NCI-H187 (cell line): ENCODE measurements at regions not wholly inside any gene's neighbourhood (a gene's known extent, or its start where the extent isn't known, plus 50 kb on each side); places are given as distances from the start of the nearest gene placed in this dataset.

ENCODE experiments used
- DNase-seq, 2 experiments: peaks; one replicate each; lab custom pipeline; 2025; lab: John Stamatoyannopoulos, UW

DNA sequence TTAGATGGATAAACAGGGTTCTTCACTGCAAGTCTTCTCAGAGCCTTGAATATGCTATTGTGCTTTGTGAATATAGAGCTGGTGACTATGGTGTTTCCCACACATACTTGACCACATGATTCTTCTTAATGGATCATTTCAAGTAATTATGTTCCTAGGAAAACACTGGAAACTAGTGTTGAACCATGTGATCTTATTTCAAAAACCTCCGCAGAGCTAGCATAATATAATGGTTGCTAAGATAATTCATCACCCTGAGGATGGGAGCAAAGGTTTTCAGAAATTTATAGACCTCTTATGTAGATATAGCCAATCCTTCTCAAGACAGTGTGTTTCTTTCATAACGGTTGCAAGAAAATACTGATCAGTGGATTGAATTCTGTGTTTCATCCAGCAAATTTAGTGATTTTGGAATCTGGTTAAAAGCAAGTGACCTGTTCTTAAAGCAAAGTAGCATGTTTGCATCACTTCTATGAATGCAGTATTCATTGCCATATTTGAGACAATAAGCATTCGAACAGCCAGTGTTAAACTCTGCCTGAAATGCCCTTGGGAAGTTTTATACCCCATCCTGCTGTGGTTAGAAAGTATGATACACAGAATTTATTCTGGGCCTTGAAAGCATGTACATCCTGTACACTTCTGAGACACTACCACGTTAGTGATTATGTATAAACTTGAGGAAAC, 341.0 kb upstream of the E2F7 start:
- peak in 1 of 2 experiments; percentile 10 for DNase-seq

GRCh38 chr12:77402716-77403115, 337.3 kb upstream of the E2F7 start:
- no peak for DNase-seq

- DNase-seq = no peak
These were observed 336.4 kb upstream of the E2F7 start for GRCh38 chr12:77401770-77402081.

GRCh38 chr12:77401064-77401769, 335.8 kb upstream of the E2F7 start:
- no peak for DNase-seq

DNA sequence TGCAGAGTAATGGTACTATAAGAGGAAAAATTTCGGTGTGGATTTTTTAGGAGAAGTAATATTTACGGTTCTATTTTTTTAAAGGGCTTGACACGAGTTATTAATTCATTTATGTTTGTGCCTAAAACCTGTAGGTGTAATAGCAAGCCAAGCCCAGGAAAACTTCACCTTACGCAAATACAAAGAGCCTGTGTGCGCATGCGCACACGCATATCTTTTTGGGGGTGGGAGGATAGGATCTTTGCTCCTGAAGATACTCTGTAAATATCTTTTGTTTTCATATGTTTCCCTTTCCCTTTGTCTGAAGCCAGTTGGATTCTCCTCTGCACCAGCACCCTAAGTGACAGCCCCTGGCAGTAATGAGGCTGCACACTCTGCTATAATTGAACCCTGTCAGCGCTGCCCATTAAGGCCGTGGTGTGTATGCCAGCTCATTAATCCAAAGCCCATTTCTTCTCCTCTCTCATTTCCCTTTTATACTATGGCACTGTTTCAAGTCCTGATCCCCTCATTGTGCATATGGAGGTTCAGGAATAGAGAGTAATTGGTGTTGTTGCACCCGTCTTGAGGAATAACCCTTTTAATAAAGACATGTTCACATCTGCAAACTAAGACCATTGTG, 327.2 kb upstream of the E2F7 start:
- no peak for DNase-seq

- DNase-seq = no peak
These were observed 323.3 kb upstream of the E2F7 start for GRCh38 chr12:77388445-77389265.

DNA sequence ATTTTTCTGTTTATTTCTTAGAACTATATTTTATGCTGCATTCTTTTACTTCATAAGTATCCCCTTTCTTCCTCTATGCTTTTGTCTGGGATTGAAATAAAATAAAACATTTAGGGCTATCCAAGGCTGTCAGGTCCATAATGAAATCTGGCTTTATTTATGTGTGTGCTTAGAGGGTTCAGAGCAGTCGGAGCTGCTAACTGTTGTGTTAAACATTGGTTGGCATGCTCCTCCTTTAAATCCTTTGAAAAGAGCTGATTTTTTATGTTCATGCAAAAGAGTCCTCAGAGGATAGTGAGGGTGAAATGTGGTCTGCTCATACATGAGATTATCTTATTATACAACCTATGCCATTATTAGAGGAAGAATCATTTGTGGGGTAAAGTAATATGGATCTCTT, 322.3 kb upstream of the E2F7 start:
- no peak for DNase-seq

- DNase-seq = no peak
These were observed 321.8 kb upstream of the E2F7 start for GRCh38 chr12:77387214-77387613.

DNA sequence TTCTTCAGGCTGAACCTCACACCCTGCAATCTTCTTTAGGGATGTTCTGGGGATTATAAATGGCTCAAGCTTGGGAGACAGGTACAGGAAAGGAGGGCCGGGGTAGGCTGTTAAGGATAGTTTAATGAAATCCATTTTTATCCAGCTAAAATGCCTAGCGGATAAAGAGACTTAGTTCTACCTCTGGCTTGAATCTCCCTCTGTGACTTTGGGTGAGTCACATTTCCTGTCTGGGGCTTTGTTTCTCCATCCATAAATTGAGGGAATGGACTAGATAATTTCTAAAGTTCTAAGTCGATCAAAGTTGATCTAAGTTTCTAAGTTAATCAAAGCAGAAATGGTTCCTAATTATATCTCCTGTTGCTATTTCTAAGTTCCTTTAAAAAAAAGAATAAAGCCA, 319.6 kb upstream of the E2F7 start:
- DNase-seq = no peak

DNA sequence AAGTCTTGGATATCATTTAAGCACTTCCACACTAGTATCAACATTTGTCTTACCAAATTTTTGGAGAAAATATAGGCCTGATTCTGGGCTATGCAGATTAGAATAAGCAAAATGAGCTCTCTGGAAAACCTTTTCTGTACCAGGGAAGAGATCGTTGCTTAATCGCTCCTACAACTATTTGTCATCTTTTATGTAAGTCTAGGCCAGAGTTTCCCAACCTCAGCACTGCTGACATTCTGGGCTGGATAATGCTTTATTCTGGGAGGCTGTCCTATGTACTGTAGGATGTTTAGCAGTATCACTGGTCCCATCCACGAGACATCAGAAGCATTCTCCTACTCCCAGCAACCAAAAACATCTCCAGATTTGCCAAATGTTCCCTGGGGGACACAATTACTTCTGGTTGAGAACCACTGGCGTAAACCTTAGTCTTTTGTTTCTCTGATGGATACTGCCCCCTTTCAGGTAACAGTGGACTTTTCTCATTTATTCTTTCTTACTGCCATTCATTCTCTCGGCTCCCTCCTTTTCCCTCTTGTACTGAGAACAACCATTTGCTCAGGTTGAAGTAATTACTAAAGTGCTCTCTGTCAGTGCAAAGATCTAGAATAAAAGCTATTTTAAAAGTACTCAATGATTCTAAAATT, 316.9 kb upstream of the E2F7 start:
- DNase-seq = no peak

DNA sequence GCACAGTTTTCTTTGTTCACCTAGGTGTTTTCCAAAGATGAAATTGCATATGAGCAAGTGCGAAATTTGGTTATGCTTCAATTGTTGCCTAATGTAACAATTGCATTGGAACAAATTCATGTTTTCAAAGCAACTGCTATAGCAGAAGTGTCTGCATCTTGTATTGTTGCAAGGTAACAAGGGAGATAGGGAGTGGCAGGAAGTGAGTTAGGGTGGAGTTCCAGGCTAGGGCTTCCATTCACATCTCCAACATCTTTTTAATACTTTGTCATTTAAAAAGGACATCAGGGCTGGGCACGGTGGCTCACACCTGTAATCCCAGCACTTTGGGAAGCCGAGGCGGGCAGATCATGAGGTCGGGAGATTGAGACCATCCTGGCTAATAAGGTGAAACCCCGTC, 312.3 kb upstream of the E2F7 start:
- DNase-seq = no peak

GRCh38 chr12:77377116-77377515, 311.7 kb upstream of the E2F7 start:
- DNase-seq = no peak

DNA sequence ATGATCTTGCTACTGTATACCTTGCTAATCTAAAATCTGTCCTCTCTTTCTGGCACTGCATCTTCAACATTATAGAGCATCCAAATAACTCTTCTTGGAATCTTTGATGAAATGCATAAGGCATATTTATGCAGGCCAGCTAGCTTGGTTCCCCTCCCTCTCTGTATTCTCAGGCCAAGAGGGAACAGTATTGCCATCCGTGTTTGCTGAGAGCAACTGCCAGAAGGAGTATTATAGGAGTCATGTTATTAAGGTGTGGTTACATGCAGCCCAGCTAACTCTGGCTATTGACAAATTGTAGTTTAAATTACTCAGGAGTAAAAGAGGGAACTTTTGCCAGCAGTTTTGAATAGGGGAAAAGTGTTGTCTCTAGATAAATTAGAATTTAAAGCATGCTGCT, 309.3 kb upstream of the E2F7 start:
- DNase-seq = no peak

GRCh38 chr12:77372494-77372893, 307.1 kb upstream of the E2F7 start:
- no peak for DNase-seq

DNA sequence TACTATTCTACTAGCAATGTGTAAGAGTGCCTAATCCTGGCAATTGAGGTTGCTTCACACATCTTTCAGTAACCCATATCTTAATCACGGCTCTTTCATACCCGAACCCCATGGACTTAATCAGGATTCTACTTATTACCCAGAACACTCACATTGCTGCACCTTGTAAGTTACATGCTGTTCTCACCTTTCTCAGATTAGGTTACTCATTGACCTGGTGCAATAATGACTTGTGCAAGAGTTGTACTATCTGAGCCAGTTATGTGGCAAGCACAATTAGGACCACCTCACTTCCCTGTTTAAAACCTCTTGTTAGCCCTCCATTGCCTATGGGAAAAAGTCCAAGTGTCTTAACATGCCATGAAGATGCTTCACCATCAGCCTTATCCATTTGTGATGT, 306.7 kb upstream of the E2F7 start:
- no peak for DNase-seq

DNA sequence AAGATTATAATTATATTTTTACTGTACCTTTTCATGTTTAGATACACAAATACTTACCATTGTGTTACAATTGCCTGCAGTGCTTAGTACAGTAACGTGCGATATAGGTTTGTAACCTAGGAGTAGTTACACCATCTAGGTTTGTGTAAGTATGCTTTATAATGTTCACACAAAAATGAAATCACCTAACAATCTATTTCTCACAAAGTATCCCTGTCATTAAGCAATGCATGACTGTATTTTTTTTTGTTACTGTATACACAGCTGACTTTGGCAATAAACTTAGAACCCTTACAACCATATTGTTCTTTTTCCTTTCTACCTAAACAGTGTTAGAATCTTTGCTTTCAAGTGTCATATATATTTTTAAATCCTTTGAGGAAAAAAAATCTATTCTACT, 303.0 kb upstream of the E2F7 start:
- no peak for DNase-seq

DNA sequence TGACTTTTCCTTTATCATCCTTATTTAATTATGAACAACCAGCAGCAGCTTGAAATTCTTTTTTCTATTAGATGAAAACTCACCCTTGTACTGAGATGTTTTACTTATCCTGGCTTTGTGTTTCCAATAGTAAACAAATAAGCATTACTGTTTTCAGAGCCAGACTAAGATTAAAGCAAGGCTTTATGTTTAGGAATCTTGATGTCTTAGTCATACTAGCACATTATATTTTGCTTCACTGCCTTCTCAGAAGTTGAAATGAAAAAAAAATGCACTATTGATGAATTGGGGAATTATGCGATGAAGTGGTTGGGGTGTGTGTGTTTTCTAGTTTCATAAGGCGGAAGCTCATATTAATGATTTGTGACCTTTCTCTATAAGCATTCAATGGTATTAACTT, 301.2 kb upstream of the E2F7 start:
- no peak for DNase-seq

DNA sequence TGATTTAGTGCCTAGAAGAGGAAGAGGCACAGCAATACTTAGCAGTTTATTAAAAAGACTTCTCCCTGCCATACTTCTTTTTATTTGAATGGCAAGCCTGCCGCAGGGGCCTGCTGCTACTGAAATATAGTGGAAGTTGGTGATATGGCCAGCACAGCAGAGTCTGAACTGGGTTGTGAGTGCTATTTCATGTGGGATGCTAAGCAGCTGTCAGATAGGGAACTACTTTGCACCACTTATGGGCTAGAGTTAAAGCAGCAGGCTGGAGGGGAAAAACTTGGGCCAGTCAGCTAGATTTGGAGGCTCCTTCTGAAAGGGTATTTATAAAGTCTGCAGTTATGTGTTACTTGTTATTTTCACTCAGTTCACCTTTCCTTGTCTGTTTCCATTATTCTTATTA, 299.0 kb upstream of the E2F7 start:
- no peak for DNase-seq

DNA sequence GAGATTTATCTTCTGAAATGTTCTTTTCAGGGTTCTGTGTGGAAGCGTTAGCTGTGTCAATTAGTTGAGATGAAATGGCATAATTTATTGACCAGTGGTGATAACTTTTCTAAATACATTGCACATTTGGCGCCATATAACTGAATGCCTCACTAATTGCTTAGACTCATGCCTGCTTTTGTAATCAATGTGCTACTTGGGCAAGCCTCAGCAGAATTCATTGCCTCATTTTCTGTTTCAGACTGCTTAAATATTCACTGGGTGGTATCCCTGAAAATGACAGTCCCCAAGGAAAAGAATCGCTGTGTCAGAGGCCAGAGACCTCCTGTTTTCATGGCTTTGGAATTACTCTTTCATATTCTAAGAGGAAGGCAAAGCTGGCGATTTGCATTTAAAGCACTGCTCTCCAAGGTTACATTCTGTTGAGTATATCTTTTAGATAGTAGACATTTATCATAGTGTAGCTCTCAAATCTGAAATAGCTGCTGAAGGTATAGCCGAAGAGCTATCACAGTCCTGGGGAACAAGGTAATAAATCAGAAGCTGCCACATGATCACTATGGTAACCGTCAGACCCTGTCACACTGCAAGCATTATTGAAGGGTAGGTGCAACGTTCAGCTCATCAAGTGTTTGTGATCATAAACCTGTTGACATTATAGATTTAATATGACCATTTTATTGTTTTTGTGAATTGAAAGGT, 297.3 kb upstream of the E2F7 start:
- peak in 1 of 2 experiments; percentile 2 for DNase-seq

GRCh38 chr12:77357655-77358054, 292.3 kb upstream of the E2F7 start:
- no peak for DNase-seq

DNA sequence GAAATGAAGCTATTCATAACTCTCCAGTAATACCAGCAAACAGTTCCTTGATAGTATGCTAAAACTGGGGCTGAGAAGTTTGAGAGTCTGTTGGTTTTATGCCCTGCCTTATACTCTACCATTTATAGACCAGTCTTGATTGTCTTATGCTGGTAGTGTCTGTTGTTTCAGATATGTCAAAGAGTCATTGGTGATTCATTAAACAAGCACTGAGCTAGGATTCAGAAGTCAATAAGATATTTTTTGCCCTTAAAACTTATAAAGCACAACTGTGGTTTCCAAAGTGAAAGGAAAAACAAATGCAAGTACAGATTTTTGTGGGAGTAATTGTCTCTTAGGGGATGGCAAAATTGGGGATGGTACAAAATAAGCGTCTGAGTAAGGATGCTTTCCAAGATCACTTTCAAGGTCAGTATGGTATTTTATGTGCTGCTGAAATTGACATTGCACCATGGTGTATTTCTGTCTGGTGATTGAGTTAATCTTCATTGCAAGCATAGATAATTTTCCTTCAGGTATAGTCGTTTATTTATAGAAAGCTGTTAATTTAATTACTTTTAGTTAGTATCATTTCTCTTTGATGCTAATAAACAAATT, 289.5 kb upstream of the E2F7 start:
- DNase-seq = no peak
